ENCODE measurements at regions not wholly inside any gene's neighbourhood (a gene's known extent, or its start where the extent isn't known, plus 50 kb on each side); places are given as distances from the start of the nearest gene placed in this dataset.

DNA sequence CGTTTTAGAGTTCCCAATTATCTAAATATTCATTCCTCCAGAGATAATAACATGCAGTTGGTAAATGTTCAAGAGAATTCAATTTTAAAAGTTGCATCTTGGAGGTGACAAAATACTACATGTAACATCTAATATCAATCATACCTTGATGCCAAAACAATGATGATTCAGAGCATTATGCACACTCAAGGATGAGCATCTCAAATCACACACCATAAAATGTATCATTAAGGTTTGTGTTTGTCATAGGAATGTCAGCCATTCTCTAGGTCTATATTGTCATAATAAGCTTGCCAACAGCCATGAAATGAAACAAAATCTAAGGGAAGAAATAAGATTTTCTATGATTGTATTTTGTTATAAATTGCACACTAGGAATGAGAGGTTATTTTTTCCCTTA lies 1667.0 kb downstream of the DPP10 start:
- TF ChIP-seq, protein P1, sequence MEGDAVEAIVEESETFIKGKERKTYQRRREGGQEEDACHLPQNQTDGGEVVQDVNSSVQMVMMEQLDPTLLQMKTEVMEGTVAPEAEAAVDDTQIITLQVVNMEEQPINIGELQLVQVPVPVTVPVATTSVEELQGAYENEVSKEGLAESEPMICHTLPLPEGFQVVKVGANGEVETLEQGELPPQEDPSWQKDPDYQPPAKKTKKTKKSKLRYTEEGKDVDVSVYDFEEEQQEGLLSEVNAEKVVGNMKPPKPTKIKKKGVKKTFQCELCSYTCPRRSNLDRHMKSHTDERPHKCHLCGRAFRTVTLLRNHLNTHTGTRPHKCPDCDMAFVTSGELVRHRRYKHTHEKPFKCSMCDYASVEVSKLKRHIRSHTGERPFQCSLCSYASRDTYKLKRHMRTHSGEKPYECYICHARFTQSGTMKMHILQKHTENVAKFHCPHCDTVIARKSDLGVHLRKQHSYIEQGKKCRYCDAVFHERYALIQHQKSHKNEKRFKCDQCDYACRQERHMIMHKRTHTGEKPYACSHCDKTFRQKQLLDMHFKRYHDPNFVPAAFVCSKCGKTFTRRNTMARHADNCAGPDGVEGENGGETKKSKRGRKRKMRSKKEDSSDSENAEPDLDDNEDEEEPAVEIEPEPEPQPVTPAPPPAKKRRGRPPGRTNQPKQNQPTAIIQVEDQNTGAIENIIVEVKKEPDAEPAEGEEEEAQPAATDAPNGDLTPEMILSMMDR (IDR thresholded peaks at IDR 0.05; ENCODE audit: insufficient read depth, low read length, poor library complexity, severe bottlenecking) = no peak
- TF ChIP-seq EZH2phosphoT487 (conservative IDR thresholded peaks at IDR 0.05; ENCODE audit: low read length) = no peak
